MCF 10A (cell line): ENCODE measurements at regions not wholly inside any gene's neighbourhood (a gene's known extent, or its start where the extent isn't known, plus 50 kb on each side); places are given as distances from the start of the nearest gene placed in this dataset.

Experiments used
- BruUV-seq: library from RNA; stranded (reverse); fragments of 400-500 nt; replicated peaks from 2 replicates; lab custom pipeline; 2021; lab: Mats Ljungman, UMichigan
- CTCF ChIA-PET: fragments of 300-600 bp; sonication (Branson Sonifier 250); formaldehyde crosslinking; extraction: SDS; loops from one replicate; lab custom pipeline; 2021; ENCODE audit warnings: antibody characterized with exemption, inconsistent platforms; lab: Yijun Ruan, JAX
- POLR2A ChIA-PET: fragments of 300-600, 350-650 bp; sonication (Branson Sonifier 250); formaldehyde crosslinking; extraction: SDS; loops from one replicate; lab custom pipeline; 2020; ENCODE audit warnings: antibody characterized with exemption, inconsistent platforms; lab: Yijun Ruan, JAX
- DNase-seq: peaks from one replicate; pipeline ENCODE4 v3.0.0-alpha.2; 2018; ENCODE audit not compliant: unreplicated experiment
- H3K27ac Mint-ChIP-seq: one replicate; pipeline ENCODE4 v1.8.0; 2022; ENCODE audit warnings: mild to moderate bottlenecking, low read depth, mixed read lengths; ENCODE audit not compliant: unreplicated experiment
- H3K27me3 Mint-ChIP-seq: one replicate; pipeline ENCODE4 v1.8.0; 2022; ENCODE audit warnings: mixed read lengths; ENCODE audit not compliant: insufficient read depth, unreplicated experiment
- H3K36me3 Mint-ChIP-seq: one replicate; pipeline ENCODE4 v1.8.0; 2022; ENCODE audit warnings: mild to moderate bottlenecking, moderate library complexity, mixed read lengths; ENCODE audit not compliant: insufficient read depth, unreplicated experiment
- H3K4me1 Mint-ChIP-seq: one replicate; pipeline ENCODE4 v1.8.0; 2022; ENCODE audit warnings: mixed read lengths; ENCODE audit not compliant: insufficient read depth, unreplicated experiment
- H3K4me3 Mint-ChIP-seq: one replicate; pipeline ENCODE4 v1.8.0; 2022; ENCODE audit warnings: mild to moderate bottlenecking, moderate library complexity, mixed read lengths; ENCODE audit not compliant: unreplicated experiment
- H3K9me3 Mint-ChIP-seq: one replicate; pipeline ENCODE4 v1.8.0; 2022; ENCODE audit warnings: mixed read lengths; ENCODE audit not compliant: unreplicated experiment
- CTCF ChIP-seq: fragments of 200-600 bp; IDR thresholded peaks from one replicate; pipeline ENCODE4 v1.8.0; 2022; ENCODE audit warnings: antibody characterized with exemption, mild to moderate bottlenecking; ENCODE audit not compliant: unreplicated experiment
- intact Hi-C: fragments of 100-400 bp; cut with micrococcal nuclease; formaldehyde crosslinking; loops from 2 replicates; pipeline ENCODE4 v1.14.1; 2022

GRCh38 chr15:25054329-25054728, 99.5 kb downstream of the SNRPN start:
- no peak for DNase-seq
- TF ChIP-seq CTCF, result no peak
- CTCF ChIA-PET, result no interaction called here
- intact Hi-C loops, result no loop called here
- no peaks in the 10 kb centered on the region for H3K4me1 Mint-ChIP-seq
- no peaks in the 10 kb centered on the region for H3K27me3 Mint-ChIP-seq
- H3K9me3 Mint-ChIP-seq, result peaks cover 53% of the 10 kb centered on the region
- H3K4me3 Mint-ChIP-seq, result no peak overlapping the region
- POLR2A ChIA-PET, result interaction anchor here (0.6 kb wide), 1 partner anchor 184 kb away, joined by 3 read pairs; no protein-coding TSS in a partner anchor
- no TSS peak for BruUV-seq
- H3K27ac Mint-ChIP-seq, result no peak overlapping the region
- H3K36me3 Mint-ChIP-seq, result peaks cover 95% of the 10 kb centered on the region

DNA sequence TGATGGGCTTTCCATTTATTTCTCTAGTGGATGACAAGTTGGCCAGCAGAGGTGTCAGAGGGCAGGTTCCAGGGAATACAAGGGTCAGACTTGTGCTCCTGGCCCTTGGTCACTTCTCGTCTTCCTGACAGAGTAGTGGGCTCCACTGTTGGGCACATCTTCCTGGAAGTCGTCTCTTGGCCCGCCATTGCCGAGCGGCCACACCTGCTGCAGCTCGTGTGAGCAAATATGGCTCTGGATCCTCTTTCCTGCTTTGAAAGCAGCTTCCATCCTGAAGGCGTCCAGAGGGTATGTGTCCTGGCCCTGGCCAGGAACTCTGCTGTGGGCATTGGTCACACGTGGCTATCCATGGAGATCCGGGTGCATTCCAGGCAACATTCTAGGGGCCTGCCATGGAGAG, 100.2 kb downstream of the SNRPN start:
- CTCF ChIA-PET, result interaction anchor here (0.6 kb wide), 1 partner anchor 266 kb away, joined by 3 read pairs; no protein-coding TSS in a partner anchor
- no peak overlapping the region for H3K27ac Mint-ChIP-seq

GRCh38 chr15:25055356-25056068, 100.7 kb downstream of the SNRPN start:
- no peak for DNase-seq
- Mint-ChIP-seq H3K36me3 (peaks cover 95% of the 10 kb centered on the region), H3K4me1 (no peaks in the 10 kb centered on the region), H3K27me3 (no peaks in the 10 kb centered on the region), H3K9me3 (peaks cover 56% of the 10 kb centered on the region), H3K27ac (no peak overlapping the region), H3K4me3 (no peak overlapping the region)
- CTCF ChIA-PET, result interaction anchor here (0.6 kb wide), 1 partner anchor 265 kb away, joined by 3 read pairs; no protein-coding TSS in a partner anchor
- BruUV-seq, result no TSS peak
- TF ChIP-seq CTCF, result no peak
- intact Hi-C loops, result no loop called here
- POLR2A ChIA-PET, result no interaction called here

More for the DNA sequence above, 100.2 kb downstream of the SNRPN start:
- intact Hi-C loops, result no loop called here
- no TSS peak for BruUV-seq
- H3K4me3 Mint-ChIP-seq, result no peak overlapping the region
- no peaks in the 10 kb centered on the region for H3K27me3 Mint-ChIP-seq
- no peak for TF ChIP-seq CTCF
- no peak for DNase-seq
- H3K36me3 Mint-ChIP-seq, result peaks cover 95% of the 10 kb centered on the region
- H3K4me1 Mint-ChIP-seq, result no peaks in the 10 kb centered on the region
- peaks cover 56% of the 10 kb centered on the region for H3K9me3 Mint-ChIP-seq
- POLR2A ChIA-PET, result no interaction called here

- intact Hi-C loops, result no loop called here
- Mint-ChIP-seq H3K4me1 (no peaks in the 10 kb centered on the region), H3K9me3 (peaks cover 62% of the 10 kb centered on the region), H3K27ac (no peak overlapping the region), H3K36me3 (peaks cover 95% of the 10 kb centered on the region), H3K27me3 (no peaks in the 10 kb centered on the region), H3K4me3 (no peak overlapping the region)
- ChIA-PET POLR2A (no interaction called here), CTCF (no interaction called here)
- BruUV-seq, result no TSS peak
- no peak for TF ChIP-seq CTCF
- no peak for DNase-seq
Measured at GRCh38 chr15:25056484-25057425, 102.0 kb downstream of the SNRPN start.
